H9 (cell line): ENCODE measurements at regions not wholly inside any gene's neighbourhood (a gene's known extent, or its start where the extent isn't known, plus 50 kb on each side); places are given as distances from the start of the nearest gene placed in this dataset.

Experiments
- DNase-seq: peaks from one replicate; pipeline ENCODE4 v3.0.0-alpha.2; 2017
- H2AFZ ChIP-seq: one replicate; pipeline ENCODE4 v1.6.1; 2013; ENCODE audit warnings: mild to moderate bottlenecking, low read length, control low read depth, moderate library complexity
- H2AK5ac ChIP-seq: 2 replicates; pipeline ENCODE4 v1.6.1; 2013; ENCODE audit warnings: low read length, control low read depth, mixed read lengths; ENCODE audit not compliant: insufficient read length
- H2BK120ac ChIP-seq: one replicate; pipeline ENCODE4 v1.6.1; 2013; ENCODE audit warnings: low read depth, mild to moderate bottlenecking, low read length, control low read depth, inconsistent platforms; ENCODE audit not compliant: poor library complexity, severe bottlenecking
- H2BK12ac ChIP-seq: 2 replicates; pipeline ENCODE4 v1.6.1; 2013; ENCODE audit warnings: low read length, control low read depth, mixed read lengths, low read depth; ENCODE audit not compliant: insufficient read length
- H2BK15ac ChIP-seq: 2 replicates; pipeline ENCODE4 v1.6.1; 2013; ENCODE audit warnings: low read depth, low read length, control low read depth
- H2BK20ac ChIP-seq: one replicate; pipeline ENCODE4 v1.6.1; 2013; ENCODE audit warnings: low read depth, mild to moderate bottlenecking, low read length, control low read depth, inconsistent platforms; ENCODE audit not compliant: poor library complexity, severe bottlenecking
- H2BK5ac ChIP-seq: 2 replicates; pipeline ENCODE4 v1.6.1; 2013; ENCODE audit warnings: low read length, control low read depth, mixed read lengths; ENCODE audit not compliant: insufficient read length
- H3K14ac ChIP-seq: 2 replicates; pipeline ENCODE4 v1.6.1; 2013; ENCODE audit warnings: low read length, control low read depth; ENCODE audit not compliant: insufficient read depth
- H3K18ac ChIP-seq: 2 replicates; pipeline ENCODE4 v1.6.1; 2013; ENCODE audit warnings: low read depth, mild to moderate bottlenecking, mixed read lengths, low read length, control low read depth; ENCODE audit not compliant: insufficient read length
- H3K23ac ChIP-seq: 2 replicates; pipeline ENCODE4 v1.6.1; 2013; ENCODE audit warnings: low read length, control low read depth, mixed read lengths, low read depth; ENCODE audit not compliant: insufficient read length
- H3K23me2 ChIP-seq: 2 replicates; pipeline ENCODE4 v1.6.1; 2013; ENCODE audit warnings: low read depth, mild to moderate bottlenecking, mixed read lengths, low read length, control low read depth; ENCODE audit not compliant: insufficient read length, poor library complexity, severe bottlenecking
- H3K27ac ChIP-seq: 2 replicates; pipeline ENCODE4 v1.5.1; 2013; ENCODE audit warnings: low read length, control low read depth, mixed read lengths, low read depth; ENCODE audit not compliant: insufficient read length
- H3K27me3 ChIP-seq: 2 replicates; pipeline ENCODE4 v1.6.1; 2013; ENCODE audit warnings: low read length, control low read depth, inconsistent platforms; ENCODE audit not compliant: insufficient read depth
- H3K4ac ChIP-seq: 2 replicates; pipeline ENCODE4 v1.6.1; 2013; ENCODE audit warnings: low read depth, mild to moderate bottlenecking, control low read depth, inconsistent platforms, low read length, moderate library complexity
- H3K4me1 ChIP-seq: 2 replicates; pipeline ENCODE4 v1.6.1; 2013; ENCODE audit warnings: low read length, control low read depth, inconsistent platforms; ENCODE audit not compliant: insufficient read depth
- H3K4me2 ChIP-seq: 2 replicates; pipeline ENCODE4 v1.6.1; 2013; ENCODE audit warnings: low read length, control low read depth, mixed read lengths; ENCODE audit not compliant: insufficient read length, insufficient read depth
- H3K56ac ChIP-seq: 2 replicates; pipeline ENCODE4 v1.6.1; 2013; ENCODE audit warnings: low read depth, mild to moderate bottlenecking, mixed read lengths, low read length, control low read depth; ENCODE audit not compliant: insufficient read length
- H3K79me1 ChIP-seq: 2 replicates; pipeline ENCODE4 v1.6.1; 2013; ENCODE audit warnings: low read depth, mild to moderate bottlenecking, moderate library complexity, low read length, control low read depth, inconsistent platforms; ENCODE audit not compliant: insufficient read depth, poor library complexity, severe bottlenecking
- H3K79me2 ChIP-seq: 2 replicates; pipeline ENCODE4 v1.6.1; 2013; ENCODE audit warnings: low read length, control low read depth, inconsistent platforms; ENCODE audit not compliant: insufficient read depth
- H3K9ac ChIP-seq: 2 replicates; pipeline ENCODE4 v1.6.1; 2013; ENCODE audit warnings: low read length, control low read depth, mixed read lengths; ENCODE audit not compliant: insufficient read length; ENCODE audit errors: extremely low read depth
- H3K9me3 ChIP-seq: one replicate; pipeline ENCODE4 v1.6.1; 2013; ENCODE audit warnings: low read depth, low read length, inconsistent platforms; ENCODE audit not compliant: control insufficient read depth
- H3T11ph ChIP-seq: one replicate; pipeline ENCODE4 v1.6.1; 2013; ENCODE audit warnings: mild to moderate bottlenecking, low read length, control low read depth, inconsistent platforms
- H4K20me1 ChIP-seq: one replicate; pipeline ENCODE4 v1.6.1; 2013; ENCODE audit not compliant: control insufficient read depth, insufficient read length, insufficient read depth
- H4K5ac ChIP-seq: 2 replicates; pipeline ENCODE4 v1.6.1; 2013; ENCODE audit warnings: low read depth, mild to moderate bottlenecking, mixed read lengths, low read length, control low read depth; ENCODE audit not compliant: insufficient read length
- H4K8ac ChIP-seq: replicated peaks from 2 replicates; pipeline ENCODE4 v1.6.1; 2013; ENCODE audit warnings: low read length, control low read depth, mixed read lengths, low read depth; ENCODE audit not compliant: insufficient read length
- H4K91ac ChIP-seq: 2 replicates; pipeline ENCODE4 v1.6.1; 2013; ENCODE audit warnings: low read depth, mild to moderate bottlenecking, moderate library complexity, mixed read lengths, low read length, control low read depth; ENCODE audit not compliant: insufficient read length
- H3K27ac Mint-ChIP-seq, 3 experiments: 2 replicates in 2 of 3; 3 replicates in 1 of 3; pipeline ENCODE4 v1.8.0; 2020 to 2021; ENCODE audit warnings: mixed read lengths in 3 of 3, mild to moderate bottlenecking in 1 of 3, moderate library complexity in 1 of 3
- H3K27me3 Mint-ChIP-seq: 2 replicates; pipeline ENCODE4 v1.8.0; 2021; ENCODE audit warnings: low read depth, mild to moderate bottlenecking, moderate library complexity, mixed read lengths
- H3K36me3 Mint-ChIP-seq, 3 experiments: 2 replicates in 2 of 3; 3 replicates in 1 of 3; pipeline ENCODE4 v1.8.0; 2020 to 2021; ENCODE audit warnings: low read depth in 3 of 3, mixed read lengths in 3 of 3; ENCODE audit not compliant: insufficient read depth in 1 of 3
- H3K4me1 Mint-ChIP-seq, 2 experiments: 2 replicates each; pipeline ENCODE4 v1.8.0; 2020; ENCODE audit warnings: mixed read lengths in 2 of 2
- H3K4me3 Mint-ChIP-seq, 2 experiments: 2 replicates in 1 of 2; 3 replicates in 1 of 2; pipeline ENCODE4 v1.8.0; 2020 to 2021; ENCODE audit warnings: mild to moderate bottlenecking in 2 of 2, mixed read lengths in 2 of 2, moderate library complexity in 1 of 2
- H3K9me3 Mint-ChIP-seq, 2 experiments: 2 replicates in 1 of 2; 3 replicates in 1 of 2; pipeline ENCODE4 v1.8.0; 2020; ENCODE audit warnings: mild to moderate bottlenecking in 2 of 2, mixed read lengths in 2 of 2, moderate library complexity in 1 of 2
- CTCF ChIP-seq: fragments of 200-600 bp; sonication (generic); conservative IDR thresholded peaks from 3 replicates; pipeline ENCODE4 v1.8.0; 2021; ENCODE audit warnings: antibody characterized with exemption, mild to moderate bottlenecking
- WGBS: extraction: QIAGEN DNeasy Blood & Tissue Kit; methylation state at CpG from one replicate; pipeline ENCODE4 v1.1.7; 2013; ENCODE audit warnings: missing lambda C conversion rate, low lambda C conversion rate, mixed read lengths; ENCODE audit not compliant: insufficient read length; ENCODE audit errors: extremely low coverage; 5-methylcytosine and 5-hydroxymethylcytosine counted together

- Histone ChIP-seq H4K91ac (no peak overlapping the region), H3K23me2 (no peaks in the 10 kb centered on the region), H4K5ac (no peak overlapping the region), H2BK5ac (no peak overlapping the region), H3K4me1 (no peaks in the 10 kb centered on the region), H3T11ph (no peak overlapping the region), H4K8ac (no peak overlapping the region), H3K56ac (no peak overlapping the region), H3K18ac (no peak overlapping the region), H3K9me3 (no peaks in the 10 kb centered on the region), H3K27me3 (no peaks in the 10 kb centered on the region), H3K4me2 (no peak overlapping the region), H2BK15ac (no peak overlapping the region), H2AK5ac (no peak overlapping the region), H3K4ac (no peak overlapping the region), H3K79me1 (no peaks in the 10 kb centered on the region), H3K23ac (no peak overlapping the region), H2AFZ (no peak overlapping the region), H4K20me1 (no peaks in the 10 kb centered on the region), H3K14ac (no peak overlapping the region), H3K27ac (no peak overlapping the region), H3K9ac (no peak overlapping the region), H2BK20ac (no peak overlapping the region), H2BK120ac (no peak overlapping the region), H3K79me2 (no peaks in the 10 kb centered on the region), H2BK12ac (no peak overlapping the region)
- peaks cover 10% of the 10 kb centered on the region for H3K27me3 Mint-ChIP-seq
- H3K9me3 Mint-ChIP-seq, result peaks cover 5 to 6% of the 10 kb centered on the region in 2 experiments; a peak in 4 of 5 replicates
- no peak overlapping the region for H3K27ac Mint-ChIP-seq
- WGBS, result no CpG with 5 or more reads among the region's 3 CpGs
- DNase-seq, result no peak
- no peak overlapping the region for H3K4me3 Mint-ChIP-seq
- H3K4me1 Mint-ChIP-seq, result no peaks in the 10 kb centered on the region
- H3K36me3 Mint-ChIP-seq, result peaks cover 0 to 2% (median 0%) of the 10 kb centered on the region in 3 experiments; a peak in 2 of 7 replicates
- no peak for TF ChIP-seq CTCF
Measured at GRCh38 chr10:32111585-32111984, 55.4 kb upstream of the KIF5B start.
